ENCODE measurements at regions not wholly inside any gene's neighbourhood (a gene's known extent, or its start where the extent isn't known, plus 50 kb on each side); places are given as distances from the start of the nearest gene placed in this dataset.

GRCh38 chr13:44876782-44877324, 112.4 kb downstream of the NUFIP1 start:
- TF ChIP-seq CTCF (IDR thresholded peaks at IDR 0.05; ENCODE audit: borderline replicate concordance, extremely low read depth, low read length, poor library complexity, severe bottlenecking) (peak; percentile 49), EZH2 (IDR thresholded peaks at IDR 0.05; ENCODE audit: borderline replicate concordance, low read depth, low read length, severe bottlenecking) (no peak)
